Right atrium auricular region (tissue), 2 donors: ENCODE measurements at regions not wholly inside any gene's neighbourhood (a gene's known extent, or its start where the extent isn't known, plus 50 kb on each side); places are given as distances from the start of the nearest gene placed in this dataset.

Experiments used
- DNase-seq: peaks from one replicate; pipeline ENCODE4 v3.0.0-alpha.2; 2019; ENCODE audit warnings: low spot score
- H3K27ac ChIP-seq, 2 donors: fragments of 200-600 bp; sonication (generic); 1 replicate in 1 of 2; 2 replicates in 1 of 2; pipeline ENCODE4 v1.5.1; 2016 to 2019
- H3K27me3 ChIP-seq, 2 donors: fragments of 200-600 bp; sonication (generic); one replicate each; pipeline versions ENCODE4 v1.5.1 to v1.6.0; 2017 to 2019
- H3K36me3 ChIP-seq: fragments of 200-600 bp; sonication (generic); one replicate; pipeline ENCODE4 v1.5.1; 2016
- H3K4me1 ChIP-seq, 2 donors: fragments of 200-600 bp; sonication (generic); one replicate each; pipeline versions ENCODE4 v1.5.1 to v1.6.0; 2017 to 2019
- H3K4me3 ChIP-seq, 2 donors: fragments of 200-600 bp; sonication (generic); 1 replicate in 1 of 2; 2 replicates in 1 of 2; pipeline ENCODE4 v1.5.1; 2017 to 2019; ENCODE audit warnings: mild to moderate bottlenecking in 1 of 2, moderate library complexity in 1 of 2
- H3K9me3 ChIP-seq, 2 donors: fragments of 200-600 bp; sonication (generic); one replicate each; pipeline ENCODE4 v1.5.1; 2019
- TF ChIP-seq, protein P1 (sequence below), 2 donors: fragments of 200-600 bp; sonication (generic); IDR thresholded peaks; one replicate each; pipeline ENCODE4 v1.5.1; 2019; ENCODE audit warnings: antibody characterized with exemption in 2 of 2

DNA sequence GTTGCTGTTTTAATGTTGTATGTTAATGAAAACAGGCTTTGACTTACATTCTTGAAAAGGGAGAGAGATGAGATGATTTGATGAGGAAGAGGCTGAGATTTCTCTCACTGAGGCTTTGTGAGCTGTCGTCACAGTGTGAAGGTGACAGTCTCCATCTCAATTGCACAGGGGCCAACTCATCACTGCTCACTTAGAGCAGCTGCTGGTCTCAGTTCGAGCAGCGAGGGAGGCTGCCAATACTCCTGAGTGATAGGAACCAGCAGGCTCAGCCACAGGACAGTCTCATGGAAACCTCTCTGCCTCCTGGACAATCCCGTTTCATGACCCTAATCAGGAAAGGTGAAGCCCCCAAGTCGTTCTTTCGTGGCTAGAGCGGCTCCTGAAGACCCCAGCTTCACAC, 170.7 kb upstream of the SOX11 start:
- Histone ChIP-seq H3K4me3 (no peak overlapping the region), H3K27me3 (no peaks in the 10 kb centered on the region), H3K27ac (no peak overlapping the region), H3K9me3 (no peaks in the 10 kb centered on the region), H3K36me3 (no peaks in the 10 kb centered on the region), H3K4me1 (no peaks in the 10 kb centered on the region)
- TF ChIP-seq, protein P1, sequence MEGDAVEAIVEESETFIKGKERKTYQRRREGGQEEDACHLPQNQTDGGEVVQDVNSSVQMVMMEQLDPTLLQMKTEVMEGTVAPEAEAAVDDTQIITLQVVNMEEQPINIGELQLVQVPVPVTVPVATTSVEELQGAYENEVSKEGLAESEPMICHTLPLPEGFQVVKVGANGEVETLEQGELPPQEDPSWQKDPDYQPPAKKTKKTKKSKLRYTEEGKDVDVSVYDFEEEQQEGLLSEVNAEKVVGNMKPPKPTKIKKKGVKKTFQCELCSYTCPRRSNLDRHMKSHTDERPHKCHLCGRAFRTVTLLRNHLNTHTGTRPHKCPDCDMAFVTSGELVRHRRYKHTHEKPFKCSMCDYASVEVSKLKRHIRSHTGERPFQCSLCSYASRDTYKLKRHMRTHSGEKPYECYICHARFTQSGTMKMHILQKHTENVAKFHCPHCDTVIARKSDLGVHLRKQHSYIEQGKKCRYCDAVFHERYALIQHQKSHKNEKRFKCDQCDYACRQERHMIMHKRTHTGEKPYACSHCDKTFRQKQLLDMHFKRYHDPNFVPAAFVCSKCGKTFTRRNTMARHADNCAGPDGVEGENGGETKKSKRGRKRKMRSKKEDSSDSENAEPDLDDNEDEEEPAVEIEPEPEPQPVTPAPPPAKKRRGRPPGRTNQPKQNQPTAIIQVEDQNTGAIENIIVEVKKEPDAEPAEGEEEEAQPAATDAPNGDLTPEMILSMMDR (IDR thresholded peaks at IDR 0.05) = no peak
- DNase-seq = no peak

GRCh38 chr2:5524551-5524950, 167.6 kb upstream of the SOX11 start:
- no peak for DNase-seq
- H3K36me3 ChIP-seq = no peaks in the 10 kb centered on the region
- no peak overlapping the region for H3K27ac ChIP-seq
- TF ChIP-seq, protein P1 (IDR thresholded peaks at IDR 0.05) = no peak
- H3K4me3 ChIP-seq = no peak overlapping the region
- no peaks in the 10 kb centered on the region for H3K27me3 ChIP-seq
- no peaks in the 10 kb centered on the region for H3K9me3 ChIP-seq
- no peaks in the 10 kb centered on the region for H3K4me1 ChIP-seq

GRCh38 chr2:5528706-5529105, 163.5 kb upstream of the SOX11 start:
- no peaks in the 10 kb centered on the region for H3K27me3 ChIP-seq
- no peaks in the 10 kb centered on the region for H3K9me3 ChIP-seq
- no peak for DNase-seq
- H3K4me1 ChIP-seq = no peaks in the 10 kb centered on the region
- H3K27ac ChIP-seq = no peak overlapping the region
- TF ChIP-seq, protein P1 (IDR thresholded peaks at IDR 0.05) = no peak
- H3K4me3 ChIP-seq = no peak overlapping the region
- no peaks in the 10 kb centered on the region for H3K36me3 ChIP-seq

- no peak overlapping the region for H3K4me3 ChIP-seq
- TF ChIP-seq, protein P1 (IDR thresholded peaks at IDR 0.05) = no peak
- no peaks in the 10 kb centered on the region for H3K4me1 ChIP-seq
- no peak overlapping the region for H3K27ac ChIP-seq
- no peaks in the 10 kb centered on the region for H3K27me3 ChIP-seq
- no peaks in the 10 kb centered on the region for H3K9me3 ChIP-seq
- no peaks in the 10 kb centered on the region for H3K36me3 ChIP-seq
- DNase-seq = no peak
These were observed 162.0 kb upstream of the SOX11 start for GRCh38 chr2:5530011-5530696.

GRCh38 chr2:5535301-5535700, 156.9 kb upstream of the SOX11 start:
- no peak for DNase-seq
- Histone ChIP-seq H3K27me3 (no peaks in the 10 kb centered on the region), H3K9me3 (no peaks in the 10 kb centered on the region), H3K27ac (no peak overlapping the region), H3K36me3 (no peaks in the 10 kb centered on the region), H3K4me1 (no peaks in the 10 kb centered on the region), H3K4me3 (no peak overlapping the region)
- TF ChIP-seq, protein P1 (IDR thresholded peaks at IDR 0.05) = no peak

DNA sequence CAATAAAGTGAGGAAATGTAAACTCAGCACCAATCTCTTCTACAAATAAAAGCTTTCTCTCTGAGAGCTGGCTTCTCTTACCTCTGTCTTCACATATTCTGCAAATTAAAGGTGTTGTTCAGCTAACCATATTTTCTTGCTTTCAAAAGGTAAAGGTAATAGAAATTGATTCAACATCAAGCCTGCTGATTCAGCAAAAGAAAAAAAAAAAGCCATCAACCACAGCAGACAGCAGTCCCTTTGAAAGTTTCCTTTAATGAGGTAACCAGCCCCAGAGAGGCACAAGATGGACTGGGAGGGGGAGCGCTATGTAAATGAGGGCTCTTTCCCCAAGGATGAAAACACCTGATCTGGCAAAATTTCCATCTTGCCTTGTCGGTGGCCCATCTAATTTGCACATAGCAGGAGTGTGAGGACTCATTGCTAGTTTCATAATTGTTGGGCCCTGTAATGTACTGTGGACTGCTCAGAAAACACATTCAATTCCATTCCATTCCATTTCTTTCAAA, 154.9 kb upstream of the SOX11 start:
- no peaks in the 10 kb centered on the region for H3K36me3 ChIP-seq

More for the DNA sequence above, 154.9 kb upstream of the SOX11 start:
- TF ChIP-seq, protein P1 (IDR thresholded peaks at IDR 0.05) = no peak
- H3K4me1 ChIP-seq = no peaks in the 10 kb centered on the region
- H3K27ac ChIP-seq = no peak overlapping the region
- DNase-seq = no peak
- H3K27me3 ChIP-seq = no peaks in the 10 kb centered on the region
- H3K4me3 ChIP-seq = no peak overlapping the region
- H3K9me3 ChIP-seq = no peaks in the 10 kb centered on the region
